Neural cell (in vitro differentiated cells): ENCODE measurements at regions not wholly inside any gene's neighbourhood (a gene's known extent, or its start where the extent isn't known, plus 50 kb on each side); places are given as distances from the start of the nearest gene placed in this dataset.

Experiments
- H2AFZ ChIP-seq: fragments of 200-600, 300-800 bp; sonication (generic), shearing (Covaris generic); 2 replicates; pipeline ENCODE4 v1.6.0; 2014; ENCODE audit warnings: low read depth, mild to moderate bottlenecking, antibody characterized with exemption, low read length, moderate library complexity
- H3F3A ChIP-seq: fragments of 200-600 bp; shearing (Covaris generic); 2 replicates; pipeline ENCODE4 v1.6.1; 2016; ENCODE audit warnings: mild to moderate bottlenecking, moderate library complexity, mixed read lengths, antibody characterized with exemption, low read length; ENCODE audit not compliant: insufficient read depth, poor library complexity, severe bottlenecking
- H3K27ac ChIP-seq: fragments of 200-600, 300-800 bp; sonication (generic), shearing (Covaris generic); 2 replicates; pipeline ENCODE4 v1.5.1; 2014; ENCODE audit warnings: mild to moderate bottlenecking, low read length, moderate library complexity
- H3K27me3 ChIP-seq: fragments of 300-800, 200-600 bp; sonication (generic), shearing (Covaris generic); 2 replicates; pipeline ENCODE4 v1.6.0; 2014; ENCODE audit warnings: mild to moderate bottlenecking, low read depth, low read length, moderate library complexity; ENCODE audit not compliant: insufficient read depth
- H3K36me3 ChIP-seq: fragments of 300-800, 200-600 bp; sonication (generic), shearing (Covaris generic); 2 replicates; pipeline ENCODE4 v1.5.1; 2014; ENCODE audit warnings: mild to moderate bottlenecking, antibody characterized with exemption, low read length, moderate library complexity; ENCODE audit not compliant: insufficient read depth
- H3K4me2 ChIP-seq: fragments of 300-800, 200-600 bp; sonication (generic), shearing (Covaris generic); 2 replicates; pipeline ENCODE4 v1.6.0; 2014; ENCODE audit warnings: mild to moderate bottlenecking, low read length
- H3K4me3 ChIP-seq: fragments of 300-800, 200-600 bp; sonication (generic), shearing (Covaris generic); 2 replicates; pipeline ENCODE4 v1.5.1; 2014; ENCODE audit warnings: mild to moderate bottlenecking, low read length, moderate library complexity
- H3K79me2 ChIP-seq: fragments of 200-600 bp; shearing (Covaris generic); replicated peaks from 2 replicates; pipeline ENCODE4 v1.6.0; 2014; ENCODE audit warnings: mild to moderate bottlenecking, low read length, moderate library complexity; ENCODE audit not compliant: insufficient read depth
- H3K9ac ChIP-seq: fragments of 300-800, 200-600 bp; sonication (generic), shearing (Covaris generic); 2 replicates; pipeline ENCODE4 v1.6.1; 2016; ENCODE audit warnings: mild to moderate bottlenecking, low read length, mixed read lengths
- H3K9me2 ChIP-seq: fragments of 200-600 bp; shearing (Covaris generic); 2 replicates; pipeline ENCODE4 v1.6.1; 2016; ENCODE audit warnings: mild to moderate bottlenecking, low read length, mixed read lengths; ENCODE audit not compliant: insufficient read depth
- H3K9me3 ChIP-seq: fragments of 200-600, 300-800 bp; sonication (generic), shearing (Covaris generic); 2 replicates; pipeline ENCODE4 v1.6.1; 2016; ENCODE audit warnings: mild to moderate bottlenecking, mixed run types, low read length, moderate library complexity, mixed read lengths
- H4K20me1 ChIP-seq: fragments of 200-600 bp; shearing (Covaris generic); 2 replicates; pipeline ENCODE4 v1.6.1; 2016; ENCODE audit warnings: mild to moderate bottlenecking, mixed run types; ENCODE audit not compliant: insufficient read depth
- EP300 ChIP-seq: fragments of 450-650 bp; conservative IDR thresholded peaks from 2 replicates; pipeline ENCODE4 v1.6.1; 2014; ENCODE audit warnings: antibody characterized with exemption, mild to moderate bottlenecking, moderate library complexity; ENCODE audit not compliant: poor library complexity, severe bottlenecking
- EZH2 ChIP-seq: fragments of 200-600, 300-800 bp; shearing (Covaris generic), sonication (generic); IDR thresholded peaks from 2 replicates; pipeline ENCODE4 v1.6.1; 2014; ENCODE audit warnings: antibody characterized with exemption, low read length, borderline replicate concordance, mild to moderate bottlenecking; ENCODE audit not compliant: insufficient read depth, poor library complexity, severe bottlenecking
- MXI1 ChIP-seq: fragments of 450-650 bp; conservative IDR thresholded peaks from 2 replicates; pipeline ENCODE4 v1.6.1; 2014; ENCODE audit warnings: antibody characterized with exemption, mild to moderate bottlenecking; ENCODE audit not compliant: poor library complexity, severe bottlenecking
- POLR2AphosphoS5 ChIP-seq: IDR thresholded peaks from 2 replicates; pipeline ENCODE4 v1.6.1; 2012
- RAD21 ChIP-seq: fragments of 450-650 bp; conservative IDR thresholded peaks from 2 replicates; pipeline ENCODE4 v1.6.1; 2014; ENCODE audit warnings: antibody characterized with exemption, mild to moderate bottlenecking, moderate library complexity
- SMC3 ChIP-seq: fragments of 450-650 bp; conservative IDR thresholded peaks from 2 replicates; pipeline ENCODE4 v1.6.1; 2014; ENCODE audit warnings: antibody characterized with exemption, mild to moderate bottlenecking, moderate library complexity; ENCODE audit not compliant: poor library complexity
- TAF1 ChIP-seq: IDR thresholded peaks from 2 replicates; pipeline ENCODE4 v1.6.1; 2012; ENCODE audit warnings: low read depth
- TF ChIP-seq, protein P1 (sequence below): IDR thresholded peaks from 2 replicates; pipeline ENCODE4 v1.6.1; 2012; ENCODE audit warnings: borderline replicate concordance
- TF ChIP-seq, protein P2 (sequence below): fragments of 450-650 bp; IDR thresholded peaks from 2 replicates; pipeline ENCODE4 v1.5.1; 2014; ENCODE audit warnings: antibody characterized with exemption, mild to moderate bottlenecking, moderate library complexity; ENCODE audit not compliant: poor library complexity, severe bottlenecking

DNA sequence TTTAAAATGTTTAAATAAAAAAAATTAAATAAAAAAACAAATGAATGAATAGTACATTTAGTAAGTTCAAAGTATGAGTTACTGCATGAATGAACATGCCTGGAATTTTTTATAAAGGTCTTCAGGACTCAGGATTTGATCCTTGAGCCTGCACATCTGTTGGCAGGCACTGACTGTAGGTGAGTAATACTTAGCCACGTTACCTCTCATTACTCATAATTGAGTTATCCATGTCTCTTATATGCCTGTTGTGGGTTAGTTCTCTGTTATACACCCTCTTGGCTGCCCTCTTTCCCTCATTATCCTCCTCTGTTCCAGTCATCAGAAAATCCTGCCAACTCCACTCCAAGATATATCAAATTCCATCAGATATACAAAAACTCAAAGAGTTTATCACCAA lies 276.0 kb downstream of the FBXW7 start:
- H3K79me2 ChIP-seq = no peaks in the 10 kb centered on the region
- H4K20me1 ChIP-seq = no peaks in the 10 kb centered on the region
- no peak overlapping the region for H3K4me3 ChIP-seq
- H3K9me3 ChIP-seq = no peaks in the 10 kb centered on the region
- TF ChIP-seq TAF1 (no peak), EP300 (no peak), EZH2 (no peak), MXI1 (no peak), RAD21 (no peak), POLR2AphosphoS5 (no peak), SMC3 (no peak)
- TF ChIP-seq, protein P1, sequence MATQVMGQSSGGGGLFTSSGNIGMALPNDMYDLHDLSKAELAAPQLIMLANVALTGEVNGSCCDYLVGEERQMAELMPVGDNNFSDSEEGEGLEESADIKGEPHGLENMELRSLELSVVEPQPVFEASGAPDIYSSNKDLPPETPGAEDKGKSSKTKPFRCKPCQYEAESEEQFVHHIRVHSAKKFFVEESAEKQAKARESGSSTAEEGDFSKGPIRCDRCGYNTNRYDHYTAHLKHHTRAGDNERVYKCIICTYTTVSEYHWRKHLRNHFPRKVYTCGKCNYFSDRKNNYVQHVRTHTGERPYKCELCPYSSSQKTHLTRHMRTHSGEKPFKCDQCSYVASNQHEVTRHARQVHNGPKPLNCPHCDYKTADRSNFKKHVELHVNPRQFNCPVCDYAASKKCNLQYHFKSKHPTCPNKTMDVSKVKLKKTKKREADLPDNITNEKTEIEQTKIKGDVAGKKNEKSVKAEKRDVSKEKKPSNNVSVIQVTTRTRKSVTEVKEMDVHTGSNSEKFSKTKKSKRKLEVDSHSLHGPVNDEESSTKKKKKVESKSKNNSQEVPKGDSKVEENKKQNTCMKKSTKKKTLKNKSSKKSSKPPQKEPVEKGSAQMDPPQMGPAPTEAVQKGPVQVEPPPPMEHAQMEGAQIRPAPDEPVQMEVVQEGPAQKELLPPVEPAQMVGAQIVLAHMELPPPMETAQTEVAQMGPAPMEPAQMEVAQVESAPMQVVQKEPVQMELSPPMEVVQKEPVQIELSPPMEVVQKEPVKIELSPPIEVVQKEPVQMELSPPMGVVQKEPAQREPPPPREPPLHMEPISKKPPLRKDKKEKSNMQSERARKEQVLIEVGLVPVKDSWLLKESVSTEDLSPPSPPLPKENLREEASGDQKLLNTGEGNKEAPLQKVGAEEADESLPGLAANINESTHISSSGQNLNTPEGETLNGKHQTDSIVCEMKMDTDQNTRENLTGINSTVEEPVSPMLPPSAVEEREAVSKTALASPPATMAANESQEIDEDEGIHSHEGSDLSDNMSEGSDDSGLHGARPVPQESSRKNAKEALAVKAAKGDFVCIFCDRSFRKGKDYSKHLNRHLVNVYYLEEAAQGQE = no peak
- TF ChIP-seq, protein P2, sequence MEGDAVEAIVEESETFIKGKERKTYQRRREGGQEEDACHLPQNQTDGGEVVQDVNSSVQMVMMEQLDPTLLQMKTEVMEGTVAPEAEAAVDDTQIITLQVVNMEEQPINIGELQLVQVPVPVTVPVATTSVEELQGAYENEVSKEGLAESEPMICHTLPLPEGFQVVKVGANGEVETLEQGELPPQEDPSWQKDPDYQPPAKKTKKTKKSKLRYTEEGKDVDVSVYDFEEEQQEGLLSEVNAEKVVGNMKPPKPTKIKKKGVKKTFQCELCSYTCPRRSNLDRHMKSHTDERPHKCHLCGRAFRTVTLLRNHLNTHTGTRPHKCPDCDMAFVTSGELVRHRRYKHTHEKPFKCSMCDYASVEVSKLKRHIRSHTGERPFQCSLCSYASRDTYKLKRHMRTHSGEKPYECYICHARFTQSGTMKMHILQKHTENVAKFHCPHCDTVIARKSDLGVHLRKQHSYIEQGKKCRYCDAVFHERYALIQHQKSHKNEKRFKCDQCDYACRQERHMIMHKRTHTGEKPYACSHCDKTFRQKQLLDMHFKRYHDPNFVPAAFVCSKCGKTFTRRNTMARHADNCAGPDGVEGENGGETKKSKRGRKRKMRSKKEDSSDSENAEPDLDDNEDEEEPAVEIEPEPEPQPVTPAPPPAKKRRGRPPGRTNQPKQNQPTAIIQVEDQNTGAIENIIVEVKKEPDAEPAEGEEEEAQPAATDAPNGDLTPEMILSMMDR = no peak
- no peaks in the 10 kb centered on the region for H3K9me2 ChIP-seq
- no peak overlapping the region for H3K27ac ChIP-seq
- H3K4me2 ChIP-seq = no peak overlapping the region
- H3K36me3 ChIP-seq = no peaks in the 10 kb centered on the region
- no peaks in the 10 kb centered on the region for H3K27me3 ChIP-seq
- H2AFZ ChIP-seq = no peak overlapping the region
- H3F3A ChIP-seq = no peaks in the 10 kb centered on the region
- no peak overlapping the region for H3K9ac ChIP-seq

DNA sequence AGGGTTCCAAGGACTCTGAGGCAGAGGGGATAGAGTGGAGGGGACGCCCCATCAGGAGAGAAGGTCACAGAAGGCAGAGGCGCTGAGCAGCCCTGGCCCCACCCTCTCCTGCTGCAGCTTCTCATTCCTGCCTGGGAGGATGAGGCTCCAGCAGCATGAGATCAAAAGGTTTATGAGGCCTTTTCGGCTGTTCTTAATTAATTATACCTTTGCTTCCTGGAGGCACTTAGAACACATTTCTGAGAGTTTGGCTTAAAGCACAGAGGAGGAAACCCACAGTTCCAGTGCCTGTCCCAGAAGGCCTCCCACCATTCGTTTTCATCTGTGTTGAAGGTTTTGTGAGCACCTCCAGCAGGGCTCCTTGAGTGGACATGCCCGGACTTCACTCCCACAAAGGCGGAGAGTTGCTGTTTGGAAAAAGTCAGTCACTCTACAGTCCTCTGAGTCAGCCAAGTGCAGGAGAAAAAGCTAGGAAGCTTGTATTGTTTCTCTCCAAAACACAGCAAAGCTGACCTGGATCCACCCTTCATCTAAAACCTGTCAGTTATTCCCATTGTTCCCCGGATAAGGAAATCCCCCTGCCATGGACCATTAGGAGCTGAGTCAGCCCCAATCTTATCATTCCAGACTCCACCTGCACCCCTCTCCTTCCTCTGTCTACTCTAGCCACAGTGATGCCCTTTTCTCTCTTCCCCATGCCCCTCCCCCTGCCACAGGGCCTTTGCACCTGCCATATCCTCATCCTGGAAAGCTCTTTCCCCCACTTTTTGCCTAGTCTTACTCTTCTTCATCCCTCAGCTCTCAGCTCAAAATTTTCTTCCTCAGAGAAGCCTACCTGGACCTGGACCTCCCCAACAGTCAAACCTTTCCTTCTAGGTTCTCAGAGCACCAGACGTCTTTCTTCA lies 276.8 kb downstream of the FBXW7 start:
- no peaks in the 10 kb centered on the region for H4K20me1 ChIP-seq
- H3K9ac ChIP-seq = no peak overlapping the region
- H3F3A ChIP-seq = no peaks in the 10 kb centered on the region
- no peak overlapping the region for H3K4me3 ChIP-seq
- H3K9me3 ChIP-seq = no peaks in the 10 kb centered on the region
- H3K27ac ChIP-seq = no peak overlapping the region
- no peaks in the 10 kb centered on the region for H3K9me2 ChIP-seq
- H3K27me3 ChIP-seq = no peaks in the 10 kb centered on the region
- H2AFZ ChIP-seq = no peak overlapping the region
- TF ChIP-seq, protein P2 = no peak
- TF ChIP-seq TAF1 (no peak), EP300 (no peak), SMC3 (no peak)
- TF ChIP-seq, protein P1 = no peak
- no peak overlapping the region for H3K4me2 ChIP-seq
- H3K79me2 ChIP-seq = no peaks in the 10 kb centered on the region
- no peaks in the 10 kb centered on the region for H3K36me3 ChIP-seq
